GM23248 (cell line): ENCODE measurements at regions not wholly inside any gene's neighbourhood (a gene's known extent, or its start where the extent isn't known, plus 50 kb on each side); places are given as distances from the start of the nearest gene placed in this dataset.

Experiments
- DNase-seq: peaks from one replicate; pipeline ENCODE4 v3.0.0-alpha.2; 2015
- H2AFZ ChIP-seq: fragments of 200-600 bp; sonication (generic); 2 replicates; pipeline ENCODE4 v1.6.1; 2016; ENCODE audit warnings: antibody characterized with exemption
- H3F3A ChIP-seq: fragments of 200-600 bp; sonication (generic); 2 replicates; pipeline ENCODE4 v1.6.1; 2016; ENCODE audit warnings: mild to moderate bottlenecking, antibody characterized with exemption, mixed run types; ENCODE audit not compliant: insufficient read depth
- H3K27ac ChIP-seq: fragments of 200-600 bp; sonication (generic); 2 replicates; pipeline ENCODE4 v1.5.1; 2016; ENCODE audit warnings: mild to moderate bottlenecking
- H3K27me3 ChIP-seq: fragments of 200-600 bp; sonication (generic); replicated peaks from 2 replicates; pipeline ENCODE4 v1.6.1; 2016; ENCODE audit warnings: mild to moderate bottlenecking; ENCODE audit not compliant: insufficient read depth
- H3K36me3 ChIP-seq: fragments of 200-600 bp; sonication (generic); 2 replicates; pipeline ENCODE4 v1.6.1; 2016; ENCODE audit warnings: low read depth, mild to moderate bottlenecking
- H3K4me1 ChIP-seq: fragments of 200-600 bp; sonication (generic); 2 replicates; pipeline ENCODE4 v1.6.1; 2016; ENCODE audit warnings: mild to moderate bottlenecking; ENCODE audit not compliant: insufficient read depth
- H3K4me2 ChIP-seq: fragments of 200-600 bp; sonication (generic); one replicate; pipeline ENCODE4 v1.6.1; 2016; ENCODE audit warnings: mild to moderate bottlenecking; ENCODE audit not compliant: unreplicated experiment
- H3K4me3 ChIP-seq: fragments of 200-600 bp; sonication (generic); 2 replicates; pipeline ENCODE4 v1.5.1; 2016; ENCODE audit warnings: mild to moderate bottlenecking
- H3K79me2 ChIP-seq: fragments of 200-600 bp; sonication (generic); 2 replicates; pipeline ENCODE4 v1.6.1; 2016; ENCODE audit warnings: mild to moderate bottlenecking; ENCODE audit not compliant: insufficient read depth
- H3K9ac ChIP-seq: fragments of 200-600 bp; sonication (generic); 2 replicates; pipeline ENCODE4 v1.6.1; 2016; ENCODE audit warnings: mild to moderate bottlenecking
- H3K9me2 ChIP-seq: fragments of 200-600 bp; sonication (generic); 2 replicates; pipeline ENCODE4 v1.6.1; 2016; ENCODE audit warnings: mixed run types, mild to moderate bottlenecking, moderate library complexity; ENCODE audit not compliant: insufficient read depth
- H3K9me3 ChIP-seq: fragments of 200-600 bp; sonication (generic); one replicate; pipeline ENCODE4 v1.6.1; 2017; ENCODE audit warnings: low read depth
- H4K20me1 ChIP-seq: fragments of 200-600 bp; sonication (generic); 2 replicates; pipeline ENCODE4 v1.6.0; 2016; ENCODE audit not compliant: insufficient read depth
- EZH2 ChIP-seq: fragments of 200-600 bp; sonication (generic); IDR thresholded peaks from 2 replicates; pipeline ENCODE4 v1.6.1; 2018; ENCODE audit warnings: antibody characterized with exemption, mild to moderate bottlenecking; ENCODE audit not compliant: insufficient read depth, poor library complexity, severe bottlenecking
- EZH2phosphoT487 ChIP-seq: fragments of 200-600 bp; sonication (generic); IDR thresholded peaks from 2 replicates; pipeline ENCODE4 v1.6.1; 2018; ENCODE audit warnings: antibody characterized with exemption, moderate library complexity, mild to moderate bottlenecking, low read depth; ENCODE audit not compliant: insufficient read depth
- WGBS, 2 experiments: methylation state at CpG; one replicate each; pipeline ENCODE4 v1.1.6; 2015 to 2017; ENCODE audit warnings: low lambda C conversion rate in 2 of 2, low coverage in 1 of 2; ENCODE audit errors: missing lambda C conversion rate in 2 of 2; 5-methylcytosine and 5-hydroxymethylcytosine counted together
- in situ Hi-C: fragments of 300-500 bp; cut with MboI; formaldehyde crosslinking; loops from 2 replicates; pipeline ENCODE4 v1.15.0; 2020

DNA sequence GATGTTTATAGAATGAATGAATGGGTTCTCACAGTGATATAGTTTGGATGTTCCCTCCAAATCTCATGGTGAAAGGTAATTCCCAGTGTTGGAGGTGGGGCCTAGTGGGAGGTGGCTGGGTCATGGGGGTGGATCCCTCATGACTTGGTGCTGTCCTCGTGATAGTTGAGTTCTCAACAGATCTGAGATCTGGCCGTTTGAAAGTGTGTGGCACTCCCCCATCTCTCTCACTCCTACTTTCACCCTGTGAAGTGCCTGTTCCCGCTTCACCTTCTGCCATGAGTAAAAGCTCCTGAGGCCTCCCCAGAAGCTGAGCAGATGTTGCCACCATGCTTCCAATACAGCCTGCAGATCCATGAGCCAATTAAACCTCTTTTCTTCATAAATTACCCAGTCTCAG, 170.8 kb upstream of the LINGO1 start:
- Histone ChIP-seq H3F3A (no peaks in the 10 kb centered on the region), H3K27ac (no peak overlapping the region), H3K36me3 (no peaks in the 10 kb centered on the region), H3K79me2 (no peaks in the 10 kb centered on the region), H2AFZ (no peak overlapping the region), H3K9me2 (no peaks in the 10 kb centered on the region), H3K4me3 (no peak overlapping the region), H3K9ac (no peak overlapping the region), H3K4me1 (no peaks in the 10 kb centered on the region), H3K4me2 (no peak overlapping the region), H3K9me3 (no peaks in the 10 kb centered on the region), H3K27me3 (peaks cover 14% of the 10 kb centered on the region), H4K20me1 (no peaks in the 10 kb centered on the region)
- 50 to 60% methylated on average over 3 of the region's 3 CpGs for WGBS, 2 experiments
- DNase-seq = no peak
- in situ Hi-C loops = no loop called here
- TF ChIP-seq EZH2 = no peak
- TF ChIP-seq EZH2phosphoT487 = no peak

DNA sequence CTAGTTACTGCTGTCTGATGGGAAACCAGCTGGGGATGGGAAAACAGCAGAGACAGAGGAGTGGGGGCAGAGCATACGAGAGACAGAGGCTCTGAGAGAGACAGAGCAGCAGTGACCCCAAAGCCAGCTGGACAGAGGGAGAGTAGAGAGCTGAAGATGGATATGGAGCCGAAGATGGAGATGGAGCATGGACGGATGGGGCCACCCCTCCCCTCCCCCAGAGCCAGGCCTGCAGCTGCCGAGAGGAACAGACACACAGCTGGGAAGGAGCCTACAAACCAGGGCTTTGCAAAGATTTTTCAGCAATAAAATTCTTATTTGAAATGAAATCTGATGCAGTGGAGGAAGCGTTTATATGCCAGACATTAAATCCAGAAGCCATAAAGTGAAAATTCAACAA, 167.6 kb upstream of the LINGO1 start:
- Histone ChIP-seq H2AFZ (no peak overlapping the region), H4K20me1 (no peaks in the 10 kb centered on the region), H3K36me3 (no peaks in the 10 kb centered on the region), H3K4me1 (no peaks in the 10 kb centered on the region), H3F3A (no peaks in the 10 kb centered on the region), H3K4me2 (no peak overlapping the region), H3K4me3 (no peak overlapping the region), H3K9me2 (no peaks in the 10 kb centered on the region), H3K27me3 (peaks cover 17% of the 10 kb centered on the region), H3K79me2 (no peaks in the 10 kb centered on the region), H3K9ac (no peak overlapping the region), H3K9me3 (no peaks in the 10 kb centered on the region), H3K27ac (no peak overlapping the region)
- no peak for TF ChIP-seq EZH2
- TF ChIP-seq EZH2phosphoT487 = no peak
- no peak for DNase-seq
- in situ Hi-C loops = no loop called here
- 19 to 20% methylated on average over 5 of the region's 5 CpGs for WGBS, 2 experiments

DNA sequence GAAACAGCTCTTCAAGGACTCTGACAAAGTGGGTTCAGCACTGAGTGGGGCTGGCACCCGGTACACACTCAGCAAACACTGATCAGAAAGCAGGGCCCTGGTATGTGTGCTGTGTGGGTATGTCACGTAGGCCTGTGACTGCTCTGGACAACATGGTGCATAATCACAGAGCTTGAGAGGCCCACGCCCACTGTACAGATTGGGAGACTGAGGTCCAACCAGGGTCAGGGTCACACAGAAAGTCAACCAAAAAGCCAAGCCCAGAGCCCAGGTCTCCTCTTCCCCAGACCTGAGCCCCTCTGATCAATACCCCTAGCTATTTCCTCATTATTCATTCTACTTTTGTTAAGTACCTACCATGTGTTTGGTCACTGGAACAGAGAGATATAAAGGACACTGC, 166.1 kb upstream of the LINGO1 start:
- H3K4me3 ChIP-seq = no peak overlapping the region
- no peaks in the 10 kb centered on the region for H3K9me2 ChIP-seq
- H3K4me1 ChIP-seq = no peaks in the 10 kb centered on the region
- TF ChIP-seq EZH2 (no peak), EZH2phosphoT487 (no peak)
- no peaks in the 10 kb centered on the region for H3K36me3 ChIP-seq
- H4K20me1 ChIP-seq = no peaks in the 10 kb centered on the region
- H2AFZ ChIP-seq = no peak overlapping the region
- no peaks in the 10 kb centered on the region for H3K79me2 ChIP-seq
- WGBS, 2 experiments = 23 to 36% methylated on average over 3 of the region's 3 CpGs
- no peaks in the 10 kb centered on the region for H3K9me3 ChIP-seq
- in situ Hi-C loops = no loop called here
- no peak overlapping the region for H3K27ac ChIP-seq
- H3K27me3 ChIP-seq = peaks cover 17% of the 10 kb centered on the region
- no peaks in the 10 kb centered on the region for H3F3A ChIP-seq
- no peak overlapping the region for H3K4me2 ChIP-seq
- no peak for DNase-seq
- H3K9ac ChIP-seq = no peak overlapping the region

DNA sequence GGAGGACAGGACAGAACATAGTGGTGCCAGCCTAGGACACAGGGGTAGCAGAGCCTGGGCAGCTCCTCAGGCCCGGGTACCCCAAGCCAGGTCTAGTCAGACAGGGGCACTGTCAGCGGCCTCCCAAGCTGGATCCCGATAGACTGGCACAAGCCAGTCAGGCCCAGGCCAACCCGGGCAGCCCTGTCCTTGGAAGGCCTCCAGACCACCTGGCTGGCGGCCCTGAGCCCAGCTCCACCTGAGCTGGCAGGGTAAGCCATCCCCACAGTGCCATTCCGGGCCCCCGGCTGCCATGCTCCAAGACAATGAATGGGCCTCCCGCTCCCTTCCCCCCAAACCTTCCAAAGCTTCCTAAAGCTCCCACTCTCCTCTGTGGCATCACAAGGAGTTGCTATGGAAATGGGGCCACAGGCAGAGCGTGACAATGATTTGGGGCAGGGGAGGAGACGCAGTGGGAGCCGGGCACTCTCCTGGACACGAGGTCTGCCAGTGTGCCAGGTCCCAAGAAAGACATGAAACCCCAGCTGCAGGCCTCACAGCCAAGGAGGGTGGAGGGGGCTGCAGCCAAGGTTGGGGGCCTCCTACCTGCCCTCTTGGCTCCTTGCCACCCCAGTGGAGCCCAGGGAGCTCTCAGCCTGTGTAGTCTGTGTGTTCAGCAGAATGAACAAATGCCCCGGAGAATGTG, 165.6 kb upstream of the LINGO1 start:
- H3K4me2 ChIP-seq = no peak overlapping the region
- no peaks in the 10 kb centered on the region for H3K79me2 ChIP-seq
- H3F3A ChIP-seq = no peaks in the 10 kb centered on the region
- H3K36me3 ChIP-seq = no peaks in the 10 kb centered on the region
- WGBS, 2 experiments = 60 to 69% methylated on average over 13 of the region's 13 CpGs
- no peak for TF ChIP-seq EZH2
- TF ChIP-seq EZH2phosphoT487 = no peak
- H3K27ac ChIP-seq = no peak overlapping the region
- H2AFZ ChIP-seq = no peak overlapping the region
- no peak overlapping the region for H3K4me3 ChIP-seq
- no peaks in the 10 kb centered on the region for H3K9me3 ChIP-seq
- DNase-seq = no peak
- H3K9ac ChIP-seq = no peak overlapping the region
- peaks cover 17% of the 10 kb centered on the region for H3K27me3 ChIP-seq
- H4K20me1 ChIP-seq = no peaks in the 10 kb centered on the region
- no peaks in the 10 kb centered on the region for H3K9me2 ChIP-seq
- in situ Hi-C loops = no loop called here
- no peaks in the 10 kb centered on the region for H3K4me1 ChIP-seq
